ENCODE measurements at regions not wholly inside any gene's neighbourhood (a gene's known extent, or its start where the extent isn't known, plus 50 kb on each side); places are given as distances from the start of the nearest gene placed in this dataset.
"Not testable (repeated sequence)": the region's sequence is repeated elsewhere in the genome, so short reads cannot be mapped to it uniquely, and the experiment has no call there.

GRCh38 chr3:6416049-6416661, 444.8 kb upstream of the GRM7 start:
- H3K9ac ChIP-seq (ENCODE audit: low read depth, low read length): no peak overlapping the region
- H3K27me3 ChIP-seq (ENCODE audit: control insufficient read depth, insufficient read depth, low read length): no peaks in the 10 kb centered on the region
- no peaks in the 10 kb centered on the region for H3K4me1 ChIP-seq (ENCODE audit: control insufficient read depth, insufficient read depth, low read length)
- no peaks in the 10 kb centered on the region for H3K9me3 ChIP-seq (ENCODE audit: control insufficient read depth, insufficient read depth, low read length)
- H3K4me3 ChIP-seq (ENCODE audit: low read depth, low read length): no peak overlapping the region
- H3K36me3 ChIP-seq (ENCODE audit: control insufficient read depth, insufficient read depth, low read length): no peaks in the 10 kb centered on the region

- Histone ChIP-seq H3K9ac (ENCODE audit: low read depth, low read length) (no peak overlapping the region), H3K9me3 (ENCODE audit: control insufficient read depth, insufficient read depth, low read length) (no peaks in the 10 kb centered on the region), H3K36me3 (ENCODE audit: control insufficient read depth, insufficient read depth, low read length) (no peaks in the 10 kb centered on the region), H3K4me3 (ENCODE audit: low read depth, low read length) (no peak overlapping the region), H3K4me1 (ENCODE audit: control insufficient read depth, insufficient read depth, low read length) (peaks cover 2% of the 10 kb centered on the region), H3K27me3 (ENCODE audit: control insufficient read depth, insufficient read depth, low read length) (no peaks in the 10 kb centered on the region)
Observed at GRCh38 chr3:6417174-6417573, 443.7 kb upstream of the GRM7 start.

- H3K36me3 ChIP-seq (ENCODE audit: control insufficient read depth, insufficient read depth, low read length): no peaks in the 10 kb centered on the region
- no peaks in the 10 kb centered on the region for H3K9me3 ChIP-seq (ENCODE audit: control insufficient read depth, insufficient read depth, low read length)
- no peak overlapping the region for H3K4me3 ChIP-seq (ENCODE audit: low read depth, low read length)
- H3K9ac ChIP-seq (ENCODE audit: low read depth, low read length): no peak overlapping the region
- H3K27me3 ChIP-seq (ENCODE audit: control insufficient read depth, insufficient read depth, low read length): no peaks in the 10 kb centered on the region
- H3K4me1 ChIP-seq (ENCODE audit: control insufficient read depth, insufficient read depth, low read length): peaks cover 2% of the 10 kb centered on the region
Observed at GRCh38 chr3:6418485-6418884, 442.4 kb upstream of the GRM7 start.

DNA sequence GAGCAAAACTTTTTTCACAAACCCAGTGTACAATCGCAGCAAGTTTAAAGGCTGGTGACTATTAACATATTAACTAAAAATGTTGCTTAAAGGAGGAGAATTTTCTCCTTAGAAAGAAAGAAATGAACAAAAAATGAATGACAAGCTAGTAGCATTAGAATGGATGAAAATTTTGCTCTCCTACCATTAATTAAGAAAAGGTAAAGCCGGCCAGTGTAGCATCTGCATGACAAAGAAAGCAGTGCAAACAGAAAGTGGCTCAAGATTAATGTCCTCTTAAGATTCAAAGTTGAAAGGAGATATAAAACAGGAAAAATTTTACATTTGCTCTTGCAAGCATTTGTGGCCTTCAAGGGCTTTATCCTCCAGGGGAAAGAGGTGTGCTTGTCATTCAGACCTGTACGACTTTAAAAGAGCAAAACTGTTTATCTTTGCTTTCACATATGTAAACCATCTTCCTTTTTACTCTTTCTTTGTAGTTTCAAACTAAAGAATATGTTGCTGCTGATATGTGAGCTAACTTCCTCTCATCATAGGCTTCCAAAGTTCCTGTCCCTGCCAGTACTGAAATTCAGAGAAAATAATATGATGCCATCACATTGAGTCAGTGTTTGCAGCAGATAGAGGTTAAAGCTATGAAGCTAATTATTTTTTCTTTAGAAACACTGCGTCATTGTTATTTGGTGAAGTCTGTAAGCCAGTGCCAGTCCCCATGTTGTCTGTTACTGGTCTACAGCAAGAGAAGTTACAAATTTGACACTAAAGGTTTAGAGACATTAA, 439.1 kb upstream of the GRM7 start:
- Histone ChIP-seq H3K9me3 (ENCODE audit: control insufficient read depth, insufficient read depth, low read length) (no peaks in the 10 kb centered on the region), H3K4me1 (ENCODE audit: control insufficient read depth, insufficient read depth, low read length) (peaks cover 2% of the 10 kb centered on the region)

DNA sequence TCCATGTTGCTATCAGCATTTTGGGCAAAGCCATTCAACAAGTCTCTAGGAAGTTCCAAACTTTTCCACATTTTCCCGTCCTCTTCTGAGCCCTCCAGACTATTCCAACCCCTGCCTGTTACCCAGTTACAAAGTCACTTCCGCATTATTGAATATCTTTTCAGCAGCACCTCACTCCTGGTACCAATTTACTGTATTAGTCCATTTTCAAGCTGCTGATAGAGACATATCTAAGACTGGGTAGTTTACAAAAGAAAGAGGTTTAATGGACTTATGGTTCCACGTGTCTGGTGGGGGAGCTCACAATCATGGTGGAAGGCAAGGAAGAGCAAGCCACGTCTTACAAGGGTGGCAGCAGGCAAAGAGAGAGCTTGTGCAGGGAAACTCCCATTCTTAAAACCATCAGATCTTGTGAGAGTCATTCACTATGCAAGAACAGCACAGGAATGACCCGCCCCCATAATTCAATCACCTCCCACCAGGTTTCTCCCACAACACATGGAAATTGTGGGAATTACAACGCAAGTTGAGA, 435.6 kb upstream of the GRM7 start:
- Histone ChIP-seq H3K9ac (ENCODE audit: low read depth, low read length) (no peak overlapping the region), H3K4me1 (ENCODE audit: control insufficient read depth, insufficient read depth, low read length) (peaks cover 2% of the 10 kb centered on the region)

More for the DNA sequence above, 439.1 kb upstream of the GRM7 start:
- Histone ChIP-seq H3K9ac (ENCODE audit: low read depth, low read length) (no peak overlapping the region), H3K4me3 (ENCODE audit: low read depth, low read length) (no peak overlapping the region), H3K36me3 (ENCODE audit: control insufficient read depth, insufficient read depth, low read length) (no peaks in the 10 kb centered on the region), H3K27me3 (ENCODE audit: control insufficient read depth, insufficient read depth, low read length) (no peaks in the 10 kb centered on the region)

GRCh38 chr3:6428276-6428675, 432.6 kb upstream of the GRM7 start:
- not testable (repeated sequence) for H3K4me1 ChIP-seq (ENCODE audit: control insufficient read depth, insufficient read depth, low read length); H3K4me3 ChIP-seq (ENCODE audit: low read depth, low read length); H3K9me3 ChIP-seq (ENCODE audit: control insufficient read depth, insufficient read depth, low read length); H3K36me3 ChIP-seq (ENCODE audit: control insufficient read depth, insufficient read depth, low read length); H3K9ac ChIP-seq (ENCODE audit: low read depth, low read length); H3K27me3 ChIP-seq (ENCODE audit: control insufficient read depth, insufficient read depth, low read length)

More for the DNA sequence above, 435.6 kb upstream of the GRM7 start:
- H3K4me3 ChIP-seq (ENCODE audit: low read depth, low read length): no peak overlapping the region
- no peaks in the 10 kb centered on the region for H3K9me3 ChIP-seq (ENCODE audit: control insufficient read depth, insufficient read depth, low read length)
- no peaks in the 10 kb centered on the region for H3K36me3 ChIP-seq (ENCODE audit: control insufficient read depth, insufficient read depth, low read length)
- no peaks in the 10 kb centered on the region for H3K27me3 ChIP-seq (ENCODE audit: control insufficient read depth, insufficient read depth, low read length)

- no peak overlapping the region for H3K9ac ChIP-seq (ENCODE audit: low read depth, low read length)
- H3K4me3 ChIP-seq (ENCODE audit: low read depth, low read length): no peak overlapping the region
Observed at GRCh38 chr3:6435951-6436350, 425.0 kb upstream of the GRM7 start.

DNA sequence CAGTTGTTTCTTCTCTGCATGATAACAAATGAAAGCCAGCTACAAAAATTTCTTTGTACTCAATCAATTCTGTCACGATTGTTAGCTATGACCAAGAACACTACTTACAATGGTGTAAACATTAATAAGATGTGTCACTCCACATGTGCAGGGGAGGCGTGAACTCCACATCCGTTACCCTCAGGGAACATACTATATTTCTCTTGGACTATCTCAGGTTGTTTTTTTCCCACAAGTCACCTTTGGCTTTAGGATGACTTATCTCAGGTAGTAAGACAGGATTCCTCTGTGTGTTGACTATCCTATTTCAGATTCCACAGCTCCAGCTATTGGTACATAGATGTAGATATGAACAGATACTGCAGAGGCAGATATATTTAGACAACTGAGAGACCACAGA, 423.3 kb upstream of the GRM7 start:
- Histone ChIP-seq H3K36me3 (ENCODE audit: control insufficient read depth, insufficient read depth, low read length) (no peaks in the 10 kb centered on the region), H3K27me3 (ENCODE audit: control insufficient read depth, insufficient read depth, low read length) (no peaks in the 10 kb centered on the region), H3K4me1 (ENCODE audit: control insufficient read depth, insufficient read depth, low read length) (no peaks in the 10 kb centered on the region), H3K4me3 (ENCODE audit: low read depth, low read length) (no peak overlapping the region), H3K9me3 (ENCODE audit: control insufficient read depth, insufficient read depth, low read length) (no peaks in the 10 kb centered on the region), H3K9ac (ENCODE audit: low read depth, low read length) (no peak overlapping the region)

More at GRCh38 chr3:6435951-6436350, 425.0 kb upstream of the GRM7 start:
- Histone ChIP-seq H3K9me3 (ENCODE audit: control insufficient read depth, insufficient read depth, low read length) (no peaks in the 10 kb centered on the region), H3K4me1 (ENCODE audit: control insufficient read depth, insufficient read depth, low read length) (no peaks in the 10 kb centered on the region), H3K36me3 (ENCODE audit: control insufficient read depth, insufficient read depth, low read length) (no peaks in the 10 kb centered on the region), H3K27me3 (ENCODE audit: control insufficient read depth, insufficient read depth, low read length) (no peaks in the 10 kb centered on the region)

DNA sequence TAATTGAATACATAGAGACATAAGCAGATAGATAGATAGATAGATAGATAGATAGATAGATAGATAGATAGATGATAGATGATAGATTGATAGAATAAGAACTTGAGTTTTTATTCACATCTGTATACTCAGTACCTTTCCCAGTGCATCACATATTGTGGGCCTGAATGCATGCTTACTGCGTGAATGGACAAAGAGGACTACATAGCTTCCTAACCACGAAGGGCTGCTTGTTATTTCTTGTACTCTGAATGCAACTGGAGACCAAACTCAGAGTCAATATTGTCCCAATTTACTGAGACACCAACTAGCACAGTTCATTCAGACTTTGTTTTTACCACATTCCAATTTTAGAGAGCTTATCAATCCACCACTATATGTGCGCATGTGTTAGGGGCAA, 422.9 kb upstream of the GRM7 start:
- Histone ChIP-seq H3K36me3 (ENCODE audit: control insufficient read depth, insufficient read depth, low read length) (no peaks in the 10 kb centered on the region), H3K27me3 (ENCODE audit: control insufficient read depth, insufficient read depth, low read length) (no peaks in the 10 kb centered on the region)

DNA sequence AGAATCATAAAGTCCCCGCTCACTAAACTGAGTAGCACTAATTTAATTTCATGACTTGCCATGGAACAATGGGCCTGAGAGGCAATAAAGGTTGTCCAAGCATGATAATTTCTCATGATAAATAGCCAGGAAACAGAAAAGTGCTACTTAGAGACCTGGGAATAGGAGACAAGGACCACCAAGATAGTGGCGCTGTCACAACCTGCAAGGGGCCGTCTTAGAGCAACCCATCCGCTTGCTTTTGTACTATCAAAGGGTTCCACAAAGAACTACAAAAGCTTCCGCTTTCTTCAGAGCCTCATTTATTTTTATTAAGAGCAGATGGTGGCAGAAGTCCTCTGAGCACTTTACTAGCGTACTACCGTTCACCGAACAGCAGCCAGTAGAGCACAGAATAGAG, 421.7 kb upstream of the GRM7 start:
- H3K27me3 ChIP-seq (ENCODE audit: control insufficient read depth, insufficient read depth, low read length): no peaks in the 10 kb centered on the region
- no peaks in the 10 kb centered on the region for H3K9me3 ChIP-seq (ENCODE audit: control insufficient read depth, insufficient read depth, low read length)
- H3K36me3 ChIP-seq (ENCODE audit: control insufficient read depth, insufficient read depth, low read length): no peaks in the 10 kb centered on the region
- no peaks in the 10 kb centered on the region for H3K4me1 ChIP-seq (ENCODE audit: control insufficient read depth, insufficient read depth, low read length)
- no peak overlapping the region for H3K9ac ChIP-seq (ENCODE audit: low read depth, low read length)
- no peak overlapping the region for H3K4me3 ChIP-seq (ENCODE audit: low read depth, low read length)

More for the DNA sequence above, 422.9 kb upstream of the GRM7 start:
- Histone ChIP-seq H3K4me3 (ENCODE audit: low read depth, low read length) (no peak overlapping the region), H3K9me3 (ENCODE audit: control insufficient read depth, insufficient read depth, low read length) (no peaks in the 10 kb centered on the region), H3K9ac (ENCODE audit: low read depth, low read length) (no peak overlapping the region), H3K4me1 (ENCODE audit: control insufficient read depth, insufficient read depth, low read length) (no peaks in the 10 kb centered on the region)

- no peaks in the 10 kb centered on the region for H3K27me3 ChIP-seq (ENCODE audit: control insufficient read depth, insufficient read depth, low read length)
- no peaks in the 10 kb centered on the region for H3K4me1 ChIP-seq (ENCODE audit: control insufficient read depth, insufficient read depth, low read length)
- no peaks in the 10 kb centered on the region for H3K36me3 ChIP-seq (ENCODE audit: control insufficient read depth, insufficient read depth, low read length)
- no peaks in the 10 kb centered on the region for H3K9me3 ChIP-seq (ENCODE audit: control insufficient read depth, insufficient read depth, low read length)
- no peak overlapping the region for H3K4me3 ChIP-seq (ENCODE audit: low read depth, low read length)
- H3K9ac ChIP-seq (ENCODE audit: low read depth, low read length): no peak overlapping the region
Observed at GRCh38 chr3:6439824-6440223, 421.1 kb upstream of the GRM7 start.
